Glomerular endothelial cell (primary cell): ENCODE measurements at regions not wholly inside any gene's neighbourhood (a gene's known extent, or its start where the extent isn't known, plus 50 kb on each side); places are given as distances from the start of the nearest gene placed in this dataset.
"Not testable (repeated sequence)": the region's sequence is repeated elsewhere in the genome, so short reads cannot be mapped to it uniquely, and the experiment has no call there.

ENCODE experiments used
- DNase-seq: peaks from one replicate; pipeline ENCODE4 v3.0.0-alpha.2; 2011; ENCODE audit warnings: low read depth, low spot score; ENCODE audit errors: extremely low read depth

GRCh38 chr14:71618716-71619115, 313.5 kb upstream of the RGS6 start:
- DNase-seq: no peak

GRCh38 chr14:71619472-71619871, 312.8 kb upstream of the RGS6 start:
- no peak for DNase-seq

GRCh38 chr14:71620401-71620800, 311.8 kb upstream of the RGS6 start:
- DNase-seq: peak; percentile 9

GRCh38 chr14:71621276-71621675, 311.0 kb upstream of the RGS6 start:
- no peak for DNase-seq

DNA sequence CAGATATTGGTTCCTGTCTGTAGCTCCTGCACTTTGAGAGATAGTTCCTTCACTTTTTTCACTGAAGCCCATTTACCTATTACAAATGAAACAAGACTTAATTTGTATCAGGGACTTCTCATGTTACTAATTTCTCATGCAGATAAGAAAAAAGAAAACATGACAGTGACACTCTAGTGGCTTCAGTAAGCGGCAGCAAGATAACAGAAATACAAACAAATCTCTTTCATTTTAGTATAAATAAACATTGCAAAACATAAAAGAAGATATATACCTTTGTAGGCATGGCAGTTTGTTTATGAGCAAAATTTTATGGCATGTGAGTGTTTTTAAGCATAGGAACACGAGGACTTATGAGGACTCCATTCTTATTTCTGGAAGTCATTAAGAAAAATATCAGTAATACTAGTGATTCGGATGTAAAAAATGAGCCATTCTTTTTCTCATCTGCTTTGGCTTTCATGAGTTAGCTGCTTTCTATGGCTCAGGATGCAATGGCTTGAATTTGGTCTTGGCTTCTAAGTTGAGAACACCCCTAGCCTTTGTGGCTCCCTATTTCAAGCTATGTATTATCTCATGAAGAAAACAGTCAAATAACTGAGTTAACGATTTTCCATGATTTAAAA, 310.1 kb upstream of the RGS6 start:
- DNase-seq: no peak

DNA sequence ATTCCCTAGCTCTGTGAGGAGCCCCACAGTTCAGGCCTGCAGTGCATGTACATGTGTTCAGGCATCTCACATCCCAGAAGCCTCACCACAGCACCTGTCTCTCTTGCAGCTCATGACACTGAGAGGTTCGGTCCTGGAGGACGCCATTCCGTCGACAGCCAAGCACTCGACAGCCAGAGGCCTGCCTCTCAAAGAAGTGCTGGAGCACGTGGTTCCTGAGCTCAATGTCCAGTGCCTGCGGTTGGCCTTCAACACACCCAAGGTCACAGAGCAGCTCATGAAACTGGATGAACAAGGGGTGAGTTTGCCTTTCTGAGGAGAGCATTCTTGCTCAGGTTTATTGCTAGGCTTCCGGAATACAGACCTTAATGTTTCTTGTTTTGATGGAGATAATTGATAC, 308.3 kb upstream of the RGS6 start:
- DNase-seq: no peak

DNA sequence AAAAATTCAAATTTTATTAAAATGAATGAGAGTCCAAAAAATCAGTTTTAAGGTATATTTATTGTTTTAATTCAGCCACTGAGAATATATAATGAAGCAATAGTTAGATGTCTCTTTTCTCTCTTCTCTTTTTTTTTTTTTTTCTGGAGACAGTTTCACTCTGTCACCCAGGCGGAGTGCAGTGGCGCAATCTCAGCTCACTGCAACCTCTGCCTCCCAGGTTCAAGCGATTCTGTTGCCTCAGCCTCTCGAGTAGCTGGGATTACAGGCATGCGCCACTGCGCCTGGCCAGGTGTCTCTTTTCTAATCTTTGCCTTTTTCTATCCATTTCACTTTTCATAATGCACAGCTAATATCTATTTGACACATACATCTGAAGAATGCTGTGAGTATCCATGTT, 307.1 kb upstream of the RGS6 start:
- DNase-seq: no peak

- DNase-seq: no peak
Measured at GRCh38 chr14:71625891-71626701, 306.1 kb upstream of the RGS6 start.

DNA sequence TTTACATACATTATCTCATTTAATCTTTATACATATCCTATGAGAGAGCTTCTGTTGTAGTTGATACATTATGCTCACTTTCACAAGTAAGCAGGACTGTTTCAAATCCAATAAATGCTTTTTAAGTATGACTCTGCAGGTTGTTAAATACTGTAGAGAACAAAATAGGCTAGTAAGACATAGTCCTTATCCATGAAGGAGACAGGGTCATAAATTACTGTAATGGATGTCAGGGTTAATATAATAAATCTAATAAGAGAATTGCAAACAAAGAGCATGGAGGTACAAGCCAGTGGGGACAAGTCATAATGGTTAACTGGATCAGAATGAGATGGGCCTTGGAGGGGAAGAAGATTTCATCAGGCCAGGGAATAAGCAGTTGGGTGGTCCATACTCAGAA, 303.8 kb upstream of the RGS6 start:
- no peak for DNase-seq

DNA sequence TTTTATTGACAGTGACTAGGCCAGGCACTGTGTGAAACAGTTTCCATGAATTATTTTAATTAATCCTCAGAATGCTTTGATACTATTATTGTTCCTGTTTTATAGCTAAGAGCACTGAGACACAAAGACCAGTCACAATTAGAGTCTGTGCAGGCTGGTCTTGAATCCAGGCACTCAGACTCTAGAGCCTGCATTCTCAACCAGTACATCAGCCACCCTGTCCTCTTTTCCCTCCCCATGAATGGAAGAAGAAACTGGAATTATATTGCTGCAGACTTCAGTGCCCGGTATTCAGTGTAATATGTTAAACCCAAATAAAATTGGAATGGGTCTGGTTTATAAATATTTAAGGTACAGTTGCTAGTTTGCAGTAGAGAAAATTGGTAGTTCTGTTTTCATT, 303.0 kb upstream of the RGS6 start:
- DNase-seq: no peak

GRCh38 chr14:71629765-71630492, 302.3 kb upstream of the RGS6 start:
- no peak for DNase-seq

- DNase-seq: not testable (repeated sequence)
Measured at GRCh38 chr14:71631030-71631429, 301.2 kb upstream of the RGS6 start.

GRCh38 chr14:71632440-71632946, 299.7 kb upstream of the RGS6 start:
- DNase-seq: no peak

GRCh38 chr14:71636076-71636475, 296.2 kb upstream of the RGS6 start:
- DNase-seq: no peak

DNA sequence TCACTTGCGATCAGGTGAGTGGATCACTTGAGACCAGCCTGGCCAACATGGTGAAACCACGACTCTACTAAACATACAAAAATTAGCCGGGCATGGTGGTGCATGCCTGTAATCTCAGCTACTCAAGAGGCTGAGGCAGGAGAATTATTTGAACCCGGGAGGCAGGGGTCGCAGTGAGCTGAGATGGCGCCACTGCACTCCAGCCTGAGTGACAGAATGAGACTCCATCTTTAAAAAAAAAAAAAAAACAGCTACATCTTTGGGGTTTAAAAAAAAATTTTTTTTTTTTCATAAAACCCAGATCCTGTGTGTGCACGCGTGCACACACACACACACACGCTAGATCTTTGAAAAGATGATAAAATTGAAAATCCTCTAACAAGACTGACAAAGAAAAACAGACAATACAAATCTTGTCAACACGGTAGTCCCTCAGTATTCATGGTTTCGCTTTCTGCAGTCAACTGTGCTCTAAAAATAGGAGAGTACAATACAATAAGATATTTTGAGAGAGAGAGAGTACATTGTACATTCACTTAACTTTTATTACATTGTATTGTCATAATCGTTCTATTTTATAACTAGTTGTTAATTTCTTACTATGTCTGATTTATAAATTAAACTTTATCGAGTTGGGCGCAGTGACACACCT, 295.3 kb upstream of the RGS6 start:
- no peak for DNase-seq

- DNase-seq: no peak
Measured at GRCh38 chr14:71638523-71639196, 293.6 kb upstream of the RGS6 start.

GRCh38 chr14:71642715-71643114, 289.5 kb upstream of the RGS6 start:
- DNase-seq: no peak

GRCh38 chr14:71645656-71646055, 286.6 kb upstream of the RGS6 start:
- DNase-seq: no peak

DNA sequence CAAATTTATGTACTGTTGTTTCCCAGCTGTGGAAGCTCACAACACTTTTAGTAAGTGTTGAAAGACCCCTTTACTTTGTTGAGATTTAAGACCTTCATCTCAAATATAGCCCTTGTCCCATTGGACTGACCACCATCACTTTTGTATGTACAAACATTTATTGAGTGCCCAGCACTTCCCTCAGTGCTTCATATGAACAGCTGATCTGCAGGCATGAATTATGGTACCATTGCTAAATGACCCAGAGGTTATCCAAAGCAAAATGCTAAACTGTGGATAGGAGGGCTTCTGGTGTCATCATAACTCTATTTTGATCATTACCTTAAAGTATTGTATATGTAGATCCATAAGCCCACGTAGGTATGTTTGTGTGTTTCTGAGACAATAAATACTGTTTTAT, 285.7 kb upstream of the RGS6 start:
- no peak for DNase-seq

GRCh38 chr14:71647086-71647784, 285.0 kb upstream of the RGS6 start:
- DNase-seq: no peak
